Retinal pigment epithelial cell (primary cell): ENCODE measurements at regions not wholly inside any gene's neighbourhood (a gene's known extent, or its start where the extent isn't known, plus 50 kb on each side); places are given as distances from the start of the nearest gene placed in this dataset.

Source experiments
- DNase-seq: peaks from one replicate; pipeline ENCODE4 v3.0.0-alpha.2; 2010; ENCODE audit warnings: low read depth
- H3K4me3 ChIP-seq: 2 replicates; pipeline ENCODE4 v1.5.1; 2011; ENCODE audit warnings: mild to moderate bottlenecking, low read length, control low read depth, moderate library complexity
- TF ChIP-seq, protein P1 (sequence below): conservative IDR thresholded peaks from 2 replicates; pipeline ENCODE4 v1.5.1; 2011; ENCODE audit warnings: low read depth, low read length, control low read depth, inconsistent platforms

DNA sequence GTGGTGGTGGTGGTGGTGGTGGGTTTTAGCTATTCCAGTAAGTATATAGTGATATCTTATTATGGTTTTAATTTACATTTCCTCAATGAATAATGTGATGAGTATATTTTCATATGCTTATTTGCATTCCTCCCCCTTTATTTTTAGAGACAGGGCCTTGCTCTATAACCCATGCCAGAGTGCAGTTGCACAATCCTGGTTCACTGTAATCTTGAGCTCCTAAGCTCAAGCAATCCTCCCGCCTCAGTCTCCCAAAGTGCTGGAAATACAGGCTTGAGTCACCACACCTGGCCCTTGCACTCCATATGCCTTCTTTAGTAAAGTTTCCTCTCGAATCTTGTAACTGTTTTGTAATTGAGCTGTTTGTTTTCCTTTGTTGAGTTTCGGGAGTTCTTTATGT, 577.7 kb upstream of the AUTS2 start:
- TF ChIP-seq, protein P1, sequence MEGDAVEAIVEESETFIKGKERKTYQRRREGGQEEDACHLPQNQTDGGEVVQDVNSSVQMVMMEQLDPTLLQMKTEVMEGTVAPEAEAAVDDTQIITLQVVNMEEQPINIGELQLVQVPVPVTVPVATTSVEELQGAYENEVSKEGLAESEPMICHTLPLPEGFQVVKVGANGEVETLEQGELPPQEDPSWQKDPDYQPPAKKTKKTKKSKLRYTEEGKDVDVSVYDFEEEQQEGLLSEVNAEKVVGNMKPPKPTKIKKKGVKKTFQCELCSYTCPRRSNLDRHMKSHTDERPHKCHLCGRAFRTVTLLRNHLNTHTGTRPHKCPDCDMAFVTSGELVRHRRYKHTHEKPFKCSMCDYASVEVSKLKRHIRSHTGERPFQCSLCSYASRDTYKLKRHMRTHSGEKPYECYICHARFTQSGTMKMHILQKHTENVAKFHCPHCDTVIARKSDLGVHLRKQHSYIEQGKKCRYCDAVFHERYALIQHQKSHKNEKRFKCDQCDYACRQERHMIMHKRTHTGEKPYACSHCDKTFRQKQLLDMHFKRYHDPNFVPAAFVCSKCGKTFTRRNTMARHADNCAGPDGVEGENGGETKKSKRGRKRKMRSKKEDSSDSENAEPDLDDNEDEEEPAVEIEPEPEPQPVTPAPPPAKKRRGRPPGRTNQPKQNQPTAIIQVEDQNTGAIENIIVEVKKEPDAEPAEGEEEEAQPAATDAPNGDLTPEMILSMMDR = no peak
- no peak overlapping the region for H3K4me3 ChIP-seq
- DNase-seq = no peak

DNA sequence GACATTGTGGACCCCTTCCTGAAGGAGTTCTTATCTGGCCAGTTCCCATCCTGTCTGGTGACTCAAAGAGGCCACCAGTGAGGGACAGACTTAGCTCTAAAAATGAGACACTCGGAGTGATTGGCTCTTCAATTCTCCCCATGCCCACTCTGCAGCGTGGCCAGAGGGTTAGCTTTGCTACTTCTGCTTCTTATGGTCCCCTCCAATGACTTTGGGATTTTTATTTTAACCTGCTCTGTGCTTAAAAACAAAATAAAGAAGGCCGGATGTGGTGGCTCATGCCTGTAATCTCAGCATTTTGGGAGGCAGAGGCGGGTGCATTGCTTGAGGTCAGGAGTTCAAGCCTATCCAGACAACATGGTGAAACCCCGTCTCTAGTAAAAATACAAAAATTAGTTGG, 573.0 kb upstream of the AUTS2 start:
- DNase-seq = no peak

DNA sequence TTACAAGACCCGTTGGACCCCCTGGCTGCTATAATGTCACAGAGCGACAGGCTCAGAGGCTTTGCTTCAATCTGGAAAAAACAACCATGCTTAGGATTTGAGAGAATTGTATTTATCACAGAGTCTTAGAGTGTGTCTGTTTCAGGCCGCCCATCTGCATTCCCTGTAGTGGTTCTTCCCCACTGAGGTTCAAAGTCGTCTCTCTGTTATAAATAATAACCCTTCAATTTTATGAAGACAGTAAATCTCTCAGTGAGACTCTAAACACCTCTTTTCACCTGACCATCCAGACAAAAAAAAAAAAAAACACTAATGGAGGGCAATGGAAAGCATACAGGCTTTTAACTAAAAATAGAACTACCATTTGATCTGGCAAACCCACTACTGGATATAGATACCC, 565.4 kb upstream of the AUTS2 start:
- TF ChIP-seq, protein P1 = no peak
- no peak for DNase-seq
- H3K4me3 ChIP-seq = no peak overlapping the region

More for the DNA sequence above, 573.0 kb upstream of the AUTS2 start:
- TF ChIP-seq, protein P1 = no peak
- H3K4me3 ChIP-seq = no peak overlapping the region

DNA sequence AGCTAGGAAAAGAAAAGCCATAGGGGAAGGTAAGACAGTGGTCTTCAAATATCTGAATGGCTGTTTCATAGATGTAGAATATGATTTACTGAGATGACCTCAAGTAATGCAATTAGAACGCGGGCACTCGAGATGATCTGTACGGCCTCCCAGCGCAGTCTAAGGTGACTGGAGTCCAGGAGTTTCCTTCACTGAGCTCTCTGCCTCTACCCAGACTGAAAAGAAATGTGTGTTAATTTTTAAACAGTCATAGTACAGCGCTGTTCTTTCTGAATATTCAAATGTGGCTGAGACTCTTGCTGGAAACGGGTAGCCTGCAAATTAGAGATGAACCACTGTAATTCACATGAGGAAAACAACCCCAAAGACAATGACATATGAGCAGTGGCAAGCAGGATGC, 562.4 kb upstream of the AUTS2 start:
- no peak overlapping the region for H3K4me3 ChIP-seq
- no peak for DNase-seq

DNA sequence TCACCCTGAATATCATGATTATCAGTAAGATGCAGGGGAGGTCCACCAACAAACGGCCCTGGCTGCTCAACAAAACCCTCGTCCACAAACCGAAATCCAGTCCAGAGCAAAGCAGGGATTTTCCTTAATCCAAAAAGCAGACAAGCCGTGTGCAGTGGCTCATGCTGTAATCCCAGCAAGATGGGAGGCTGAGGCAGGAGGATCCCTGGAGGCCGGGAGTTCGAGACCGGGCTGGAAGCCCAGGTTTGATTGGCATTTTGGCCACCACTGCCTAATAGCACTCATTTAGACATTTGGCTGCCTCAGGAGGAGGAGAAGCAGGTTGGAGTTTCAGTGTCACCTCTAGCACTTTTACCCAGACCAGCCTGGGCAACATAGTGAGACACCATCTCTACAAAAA, 562.0 kb upstream of the AUTS2 start:
- TF ChIP-seq, protein P1 = no peak
- H3K4me3 ChIP-seq = no peak overlapping the region
- DNase-seq = no peak

More for the DNA sequence above, 562.4 kb upstream of the AUTS2 start:
- TF ChIP-seq, protein P1 = no peak

DNA sequence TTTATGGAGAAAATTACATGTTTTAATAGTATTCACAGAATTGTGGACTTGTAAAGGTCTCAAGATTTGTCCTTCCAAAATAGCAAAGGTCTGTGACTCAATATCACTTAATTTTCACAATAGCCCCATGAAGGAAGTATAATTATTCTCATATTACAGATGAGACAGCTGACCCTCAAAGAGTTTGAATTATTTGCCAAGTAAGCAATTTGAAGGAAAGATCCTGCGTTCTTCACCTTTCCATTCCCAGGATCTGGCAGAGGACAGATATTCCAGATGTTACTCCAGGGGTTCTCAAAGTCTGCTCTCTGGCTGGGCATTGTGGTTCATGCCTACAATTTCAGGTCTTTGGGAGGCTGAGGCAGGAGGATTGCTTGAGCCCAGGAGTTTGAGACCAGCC, 559.4 kb upstream of the AUTS2 start:
- DNase-seq = no peak
- TF ChIP-seq, protein P1 = no peak
- H3K4me3 ChIP-seq = no peak overlapping the region

DNA sequence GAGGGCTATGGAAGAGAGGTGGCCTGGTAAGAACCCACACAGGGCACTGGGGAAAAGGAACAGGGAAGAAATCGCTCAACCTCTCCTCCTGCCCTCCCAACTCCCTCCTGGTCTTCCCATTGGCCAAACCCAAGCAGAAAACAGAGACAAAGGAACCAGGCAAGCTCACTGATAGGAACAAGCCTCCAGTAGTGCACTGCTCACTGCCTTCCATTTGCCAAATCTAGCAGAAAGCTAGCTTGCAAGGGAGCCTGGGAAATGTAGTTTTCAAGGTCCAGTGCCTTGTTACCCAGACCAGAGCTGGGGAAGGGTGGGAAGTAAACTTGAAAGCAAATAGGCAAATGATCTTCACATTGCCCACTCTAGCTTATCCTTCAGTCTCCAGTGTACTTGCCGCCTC, 556.1 kb upstream of the AUTS2 start:
- TF ChIP-seq, protein P1 = no peak
- no peak for DNase-seq
- H3K4me3 ChIP-seq = no peak overlapping the region
